HG03442 (cell line): ENCODE measurements at regions not wholly inside any gene's neighbourhood (a gene's known extent, or its start where the extent isn't known, plus 50 kb on each side); places are given as distances from the start of the nearest gene placed in this dataset.
A peak's percentile ranks its signal among the peaks of the same experiment; 100 is the strongest.
"Not testable (repeated sequence)": the region's sequence is repeated elsewhere in the genome, so short reads cannot be mapped to it uniquely, and the experiment has no call there.

Source experiments
- ATAC-seq: cut with Tn5 transposase; IDR thresholded peaks from one replicate; pipeline ENCODE4 v1.9.1; 2021; ENCODE audit warnings: mild to moderate bottlenecking, moderate library complexity; ENCODE audit not compliant: unreplicated experiment

DNA sequence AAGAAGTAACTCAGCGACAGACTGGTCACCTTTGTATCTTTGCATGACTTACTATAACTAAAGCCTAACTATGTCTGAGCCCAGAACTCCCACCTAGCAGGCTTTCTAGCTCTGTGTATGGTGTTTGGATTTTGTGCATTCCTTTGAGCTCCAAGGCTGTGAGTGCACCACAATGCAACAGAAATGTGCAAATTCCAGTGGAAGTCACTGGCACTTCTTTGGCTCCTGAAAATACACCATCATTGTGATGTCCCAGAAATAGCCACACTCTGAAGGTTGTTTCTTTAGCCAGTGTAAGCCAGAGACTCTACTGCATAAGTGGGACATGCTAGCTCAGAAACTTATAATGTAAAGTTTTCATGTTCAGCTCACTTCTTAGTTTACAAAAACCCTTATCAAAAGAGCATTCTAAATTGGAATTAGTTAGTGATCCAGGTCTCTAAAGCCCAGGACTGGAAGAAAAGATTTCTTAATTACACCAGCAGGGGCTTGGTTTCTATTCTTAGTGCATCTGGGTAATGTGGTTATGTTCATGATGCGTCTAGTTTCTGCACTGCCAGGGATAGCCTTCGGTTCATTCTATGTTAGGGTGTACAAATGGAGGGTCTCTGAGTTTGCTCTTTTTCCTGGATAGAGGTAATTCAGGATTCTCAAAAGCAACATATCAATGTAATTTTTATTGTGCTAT lies 1239.5 kb upstream of the ZEB2 start:
- no peak for ATAC-seq

- ATAC-seq, result no peak
Measured at GRCh38 chr2:145757503-145758246, 1237.8 kb upstream of the ZEB2 start.

DNA sequence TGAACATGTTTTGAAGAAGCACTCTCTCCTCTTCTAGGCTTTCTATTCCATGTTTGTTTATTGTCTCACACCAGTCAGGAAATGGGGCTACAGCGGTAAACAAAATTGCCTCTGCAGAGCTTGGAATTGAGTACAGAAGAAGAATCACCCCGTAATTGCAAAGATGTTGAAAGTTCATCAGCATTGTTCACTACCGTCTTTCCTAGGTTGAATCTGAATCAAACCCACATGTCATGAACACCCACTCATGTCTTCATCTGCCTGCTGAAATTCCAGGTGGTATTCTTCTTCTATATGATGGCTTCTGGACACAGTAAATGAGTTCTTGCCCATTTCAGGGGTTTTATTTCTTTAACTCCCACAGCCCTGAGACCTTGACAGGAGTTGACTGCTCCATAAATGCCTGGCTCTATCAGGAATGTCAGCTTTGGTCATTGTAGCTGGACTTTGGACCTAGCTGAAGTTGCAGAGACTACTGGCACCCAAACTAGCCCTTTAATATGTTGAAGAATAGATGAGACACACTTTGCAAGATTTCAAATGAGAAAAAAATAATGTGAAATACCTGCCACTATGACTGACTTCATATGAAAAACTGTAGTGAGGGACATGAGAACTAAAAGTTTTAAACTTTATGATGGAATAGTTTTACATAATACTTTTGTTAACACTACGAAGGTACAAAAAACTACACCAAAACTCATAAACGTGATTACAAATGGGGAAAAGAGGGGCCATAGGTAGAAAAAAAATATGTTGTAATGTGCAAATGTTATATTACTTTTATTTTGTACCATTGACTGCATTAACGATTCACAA lies 1235.3 kb upstream of the ZEB2 start:
- no peak for ATAC-seq

DNA sequence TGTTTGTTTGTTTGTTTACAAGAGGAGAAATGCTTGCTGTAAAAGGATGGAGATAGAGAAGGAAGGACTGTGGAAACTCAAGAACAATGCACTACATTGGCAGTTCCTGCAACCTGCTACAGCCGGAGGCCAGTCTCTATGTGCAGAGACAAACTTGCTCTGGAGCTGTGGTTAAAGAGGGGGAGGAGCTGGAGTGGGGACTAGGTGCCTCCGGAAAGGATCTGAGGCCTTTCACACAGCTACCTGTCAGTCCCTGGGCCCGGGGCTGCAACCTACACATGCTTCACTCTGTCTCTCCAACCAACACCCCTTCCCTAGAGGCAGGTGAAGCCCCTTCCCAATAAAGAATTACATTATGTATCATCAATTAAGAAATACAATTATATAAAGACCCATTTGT lies 1234.0 kb upstream of the ZEB2 start:
- ATAC-seq, result no peak

DNA sequence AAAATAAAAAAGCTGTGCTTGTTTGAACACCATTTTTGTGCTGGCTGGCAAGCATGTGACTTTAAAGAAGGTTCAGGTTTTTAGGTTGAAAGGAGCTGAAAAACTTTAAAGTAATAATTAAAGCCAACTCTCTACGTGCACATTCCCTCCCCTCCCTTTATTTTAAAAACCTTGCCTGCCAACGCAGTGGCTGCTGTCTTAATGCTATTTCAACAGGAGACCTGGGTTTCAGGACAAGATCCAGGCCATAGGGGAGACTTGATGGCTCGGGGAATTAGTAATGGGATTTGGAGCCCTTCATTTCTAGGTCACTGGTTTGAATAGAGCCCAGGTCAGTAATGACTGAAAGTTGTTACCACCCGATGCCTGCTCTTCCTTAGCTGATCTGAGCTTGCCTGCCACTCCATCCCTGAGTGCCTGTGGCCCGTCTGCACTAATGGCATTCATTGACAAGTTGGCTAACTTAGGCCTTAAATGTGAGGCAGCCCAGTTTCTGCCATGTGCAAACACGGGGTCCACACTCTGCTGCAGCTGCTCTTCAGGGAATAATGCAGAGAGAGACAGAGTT lies 1233.2 kb upstream of the ZEB2 start:
- no peak for ATAC-seq

DNA sequence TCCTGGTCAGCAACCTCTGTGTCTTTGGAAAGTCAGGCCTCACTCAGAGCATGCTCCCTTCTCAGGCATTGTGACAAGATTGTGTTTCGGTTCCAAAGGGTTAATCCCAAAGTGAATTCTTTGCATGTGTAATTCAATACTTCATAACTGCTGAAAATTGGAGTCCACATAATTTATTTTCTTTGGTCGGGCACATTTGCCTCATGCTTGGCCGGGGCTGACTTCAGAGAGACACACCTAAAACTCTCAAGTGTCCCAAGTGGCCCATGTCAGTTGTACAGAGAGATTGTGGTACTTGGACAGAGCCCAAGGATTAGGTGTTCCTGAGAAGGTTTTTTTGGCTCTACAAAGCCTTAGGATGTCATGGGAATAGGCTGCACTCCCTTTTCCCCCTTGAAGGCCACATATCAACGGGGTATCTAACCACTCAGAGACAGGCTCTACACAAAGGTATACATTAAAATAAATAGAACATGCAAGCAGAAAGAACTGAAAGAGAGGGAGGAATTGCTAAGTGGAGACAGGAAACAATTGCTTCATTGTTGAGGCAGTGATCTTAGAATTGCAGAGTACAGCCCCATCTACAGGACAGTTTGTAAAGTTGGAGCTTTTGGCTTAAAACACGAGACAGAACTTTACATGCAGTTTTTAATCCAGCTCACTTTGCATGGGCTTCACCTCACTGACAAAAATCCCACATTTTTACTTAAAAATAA lies 1232.3 kb upstream of the ZEB2 start:
- ATAC-seq, result peak; percentile 4

GRCh38 chr2:145751629-145752028 lies 1231.7 kb upstream of the ZEB2 start:
- ATAC-seq, result peak; percentile 88

DNA sequence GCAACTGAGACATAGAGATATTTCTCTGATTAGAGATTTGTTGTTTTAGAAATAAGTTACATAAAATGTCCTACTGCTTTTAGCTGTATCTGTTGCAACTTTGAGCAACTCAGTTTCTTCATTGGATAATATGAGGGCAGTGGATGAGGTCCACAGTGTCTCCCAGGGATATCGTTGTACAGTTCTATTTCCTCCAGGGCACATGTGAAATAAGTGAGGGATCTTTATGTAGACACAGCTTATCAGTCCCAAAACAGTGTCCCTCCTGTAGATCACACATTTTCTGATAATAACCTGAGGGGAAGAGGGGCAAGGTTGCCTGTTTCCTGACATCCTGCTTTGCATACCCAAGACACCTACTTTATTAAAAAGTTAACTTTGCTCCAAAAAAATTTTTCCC lies 1231.2 kb upstream of the ZEB2 start:
- no peak for ATAC-seq

- ATAC-seq, result no peak
Measured at GRCh38 chr2:145750612-145751011, 1230.7 kb upstream of the ZEB2 start.

- ATAC-seq, result no peak
Measured at GRCh38 chr2:145750144-145750543, 1230.2 kb upstream of the ZEB2 start.

GRCh38 chr2:145749556-145749955 lies 1229.6 kb upstream of the ZEB2 start:
- ATAC-seq, result no peak

DNA sequence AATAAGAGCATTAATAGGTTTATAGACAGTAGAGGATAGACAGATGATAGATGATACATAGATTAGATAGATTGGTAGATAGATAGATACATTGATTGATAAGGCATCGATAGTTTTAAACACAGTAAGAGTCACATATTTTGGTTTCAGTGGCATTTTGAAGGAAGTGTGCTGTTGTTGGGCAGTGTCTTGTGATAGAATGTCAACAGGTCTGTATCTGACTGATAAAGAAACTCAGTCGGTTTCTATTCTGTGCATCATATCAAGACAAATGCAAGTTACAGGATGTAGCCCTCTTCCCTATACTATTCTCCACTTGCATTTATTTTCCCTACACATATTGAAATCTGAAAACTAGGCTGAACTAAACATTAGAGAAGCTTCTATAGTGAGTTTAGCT lies 1229.0 kb upstream of the ZEB2 start:
- peak; percentile 54 for ATAC-seq

- no peak for ATAC-seq
Measured at GRCh38 chr2:145747715-145748114, 1227.8 kb upstream of the ZEB2 start.

DNA sequence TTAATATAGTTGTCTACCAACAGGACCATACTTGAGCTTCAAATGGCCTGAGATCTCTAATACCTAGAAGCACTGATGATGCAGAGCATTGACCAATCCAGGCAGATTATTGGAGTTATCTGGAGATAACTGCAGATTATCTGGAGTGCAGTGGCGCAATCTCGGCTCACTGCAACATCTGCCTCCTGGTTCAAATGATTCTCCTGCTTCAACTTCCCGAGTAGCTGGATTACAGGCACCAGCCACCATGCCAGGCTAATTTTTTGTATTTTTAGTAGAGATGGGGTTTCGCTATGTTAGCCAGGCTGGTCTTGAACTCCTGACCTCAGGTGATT lies 1225.4 kb upstream of the ZEB2 start:
- not testable (repeated sequence) for ATAC-seq

DNA sequence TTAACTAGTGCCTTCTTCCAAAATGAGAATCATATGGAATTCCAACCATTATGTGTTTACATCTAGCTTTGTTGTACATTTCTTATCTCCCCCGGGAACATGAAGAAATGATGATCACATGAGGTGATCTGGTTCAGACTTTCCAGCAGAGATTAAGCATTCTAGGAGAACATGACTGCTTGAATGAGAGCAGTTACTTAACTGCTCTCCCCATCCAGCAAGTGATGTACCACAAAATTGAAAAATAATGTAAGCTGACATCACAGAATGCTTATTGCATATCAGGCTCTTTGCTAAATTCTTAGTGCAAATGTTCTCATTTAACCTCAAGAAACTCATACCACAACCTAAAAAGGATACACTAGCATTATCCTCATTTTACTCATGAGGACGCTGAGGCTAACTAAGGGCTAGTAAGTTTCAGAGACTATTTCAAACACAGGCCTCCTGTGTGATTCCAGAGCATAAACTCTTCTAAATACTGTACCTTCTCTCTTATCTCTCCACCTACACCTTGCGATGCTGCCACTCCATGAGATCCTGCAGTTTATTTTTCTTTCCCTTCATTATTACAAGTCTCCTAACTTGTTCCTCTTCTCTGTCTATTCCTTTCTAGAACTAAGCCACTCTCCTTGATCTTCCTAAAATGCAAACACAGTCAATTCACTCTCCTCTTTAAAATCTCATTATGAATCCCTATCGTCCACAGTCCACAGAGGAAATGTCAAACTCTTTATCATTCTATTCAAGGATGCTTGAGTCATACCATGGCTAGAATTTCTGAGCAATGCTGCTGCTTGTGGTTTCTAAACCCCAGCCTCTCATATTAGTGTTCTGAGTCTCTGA lies 1224.8 kb upstream of the ZEB2 start:
- peak; percentile 89 for ATAC-seq

GRCh38 chr2:145743011-145743410 lies 1223.1 kb upstream of the ZEB2 start:
- no peak for ATAC-seq

GRCh38 chr2:145741636-145742035 lies 1221.7 kb upstream of the ZEB2 start:
- no peak for ATAC-seq

GRCh38 chr2:145741181-145741580 lies 1221.3 kb upstream of the ZEB2 start:
- no peak for ATAC-seq

- no peak for ATAC-seq
Measured at GRCh38 chr2:145740302-145740701, 1220.4 kb upstream of the ZEB2 start.

DNA sequence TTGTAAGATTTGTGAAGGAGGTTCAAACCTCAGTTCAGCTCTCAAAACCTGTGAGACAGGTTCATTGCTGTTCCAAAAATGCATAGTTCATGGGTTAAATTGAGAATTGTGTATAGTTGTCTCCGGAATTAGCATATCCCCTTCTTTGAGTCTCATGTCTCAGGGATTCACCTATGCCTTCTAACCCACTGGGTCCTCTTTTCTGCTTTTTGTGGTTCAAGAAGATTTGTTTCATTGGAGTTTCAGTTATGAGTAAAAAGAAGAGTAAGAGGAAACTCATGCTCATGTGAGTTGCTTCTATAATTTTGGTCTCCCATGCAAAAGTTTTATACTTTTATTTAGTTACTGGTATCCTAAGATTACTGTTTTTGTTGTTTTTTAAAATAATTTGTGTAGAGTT lies 1219.8 kb upstream of the ZEB2 start:
- peak; percentile 68 for ATAC-seq
